ENCODE measurements at regions not wholly inside any gene's neighbourhood (a gene's known extent, or its start where the extent isn't known, plus 50 kb on each side); places are given as distances from the start of the nearest gene placed in this dataset.

- no peaks in the 10 kb centered on the region for H3K36me3 ChIP-seq (ENCODE audit: insufficient read depth, low read length, poor library complexity, severe bottlenecking)
- no peaks in the 10 kb centered on the region for H3K4me1 ChIP-seq (ENCODE audit: insufficient read depth, low read length, poor library complexity, severe bottlenecking)
- no peaks in the 10 kb centered on the region for H3K27me3 ChIP-seq (replicated peaks; ENCODE audit: insufficient read depth, low read depth, low read length, poor library complexity)
- BruUV-seq (replicated peaks), result no TSS peak
- no peak overlapping the region for H3K27ac ChIP-seq (ENCODE audit: low read depth, low read length, poor library complexity, severe bottlenecking)
- no peaks in the 10 kb centered on the region for H3K9me3 ChIP-seq (ENCODE audit: low read depth, low read length, poor library complexity, severe bottlenecking)
- CTCF ChIA-PET, result no interaction called here
- POLR2A ChIA-PET (ENCODE audit: low non-redundant PET), result no interaction called here
- no peak for TF ChIP-seq CTCF (conservative IDR thresholded peaks at IDR 0.05; ENCODE audit: low read depth, low read length)
- TF ChIP-seq EZH2 (IDR thresholded peaks at IDR 0.05; ENCODE audit: borderline replicate concordance, low read depth, low read length, poor library complexity, severe bottlenecking), result no peak
- no peak for DNase-seq (ENCODE audit: low spot score)
- intact Hi-C loops (cut with micrococcal nuclease; ENCODE audit: unreplicated experiment), result loop anchor here (5.0 to 10.0 kb wide), 2 partner anchors 531 to 624 kb away; no protein-coding TSS in a partner anchor
- no peak overlapping the region for H3K4me3 ChIP-seq (ENCODE audit: low read depth, low read length, poor library complexity, severe bottlenecking)
Measured at GRCh38 chr4:79575709-79576428, 167.8 kb upstream of the GK2 start.

- Histone ChIP-seq H3K9me3 (ENCODE audit: low read depth, low read length, poor library complexity, severe bottlenecking) (no peaks in the 10 kb centered on the region), H3K4me3 (ENCODE audit: low read depth, low read length, poor library complexity, severe bottlenecking) (no peak overlapping the region), H3K27me3 (replicated peaks; ENCODE audit: insufficient read depth, low read depth, low read length, poor library complexity) (no peaks in the 10 kb centered on the region), H3K4me1 (ENCODE audit: insufficient read depth, low read length, poor library complexity, severe bottlenecking) (no peaks in the 10 kb centered on the region), H3K36me3 (ENCODE audit: insufficient read depth, low read length, poor library complexity, severe bottlenecking) (no peaks in the 10 kb centered on the region), H3K27ac (ENCODE audit: low read depth, low read length, poor library complexity, severe bottlenecking) (no peak overlapping the region)
- POLR2A ChIA-PET (ENCODE audit: low non-redundant PET), result no interaction called here
- TF ChIP-seq CTCF (conservative IDR thresholded peaks at IDR 0.05; ENCODE audit: low read depth, low read length), result no peak
- no peak for TF ChIP-seq EZH2 (IDR thresholded peaks at IDR 0.05; ENCODE audit: borderline replicate concordance, low read depth, low read length, poor library complexity, severe bottlenecking)
- no TSS peak for BruUV-seq (replicated peaks)
- intact Hi-C loops (cut with micrococcal nuclease; ENCODE audit: unreplicated experiment), result loop anchor here (5.0 to 10.0 kb wide), 2 partner anchors 530 to 623 kb away; no protein-coding TSS in a partner anchor
- CTCF ChIA-PET, result no interaction called here
- DNase-seq (ENCODE audit: low spot score), result no peak
Measured at GRCh38 chr4:79574741-79575451, 166.9 kb upstream of the GK2 start.

- ChIA-PET CTCF (no interaction called here), POLR2A (ENCODE audit: low non-redundant PET) (no interaction called here)
- no peaks in the 10 kb centered on the region for H3K27me3 ChIP-seq (replicated peaks; ENCODE audit: insufficient read depth, low read depth, low read length, poor library complexity)
- intact Hi-C loops (cut with micrococcal nuclease; ENCODE audit: unreplicated experiment), result no loop called here
- no peak overlapping the region for H3K27ac ChIP-seq (ENCODE audit: low read depth, low read length, poor library complexity, severe bottlenecking)
- no peaks in the 10 kb centered on the region for H3K36me3 ChIP-seq (ENCODE audit: insufficient read depth, low read length, poor library complexity, severe bottlenecking)
- no peak for DNase-seq (ENCODE audit: low spot score)
- TF ChIP-seq CTCF (conservative IDR thresholded peaks at IDR 0.05; ENCODE audit: low read depth, low read length) (no peak), EZH2 (IDR thresholded peaks at IDR 0.05; ENCODE audit: borderline replicate concordance, low read depth, low read length, poor library complexity, severe bottlenecking) (no peak)
- no peaks in the 10 kb centered on the region for H3K4me1 ChIP-seq (ENCODE audit: insufficient read depth, low read length, poor library complexity, severe bottlenecking)
- H3K4me3 ChIP-seq (ENCODE audit: low read depth, low read length, poor library complexity, severe bottlenecking), result no peak overlapping the region
- H3K9me3 ChIP-seq (ENCODE audit: low read depth, low read length, poor library complexity, severe bottlenecking), result no peaks in the 10 kb centered on the region
- no TSS peak for BruUV-seq (replicated peaks)
Measured at GRCh38 chr4:79563219-79563618, 155.2 kb upstream of the GK2 start.

All from A673 (cell line).